MM.1S (cell line): ENCODE measurements at regions not wholly inside any gene's neighbourhood (a gene's known extent, or its start where the extent isn't known, plus 50 kb on each side); places are given as distances from the start of the nearest gene placed in this dataset.

Experiments
- EZH2 ChIP-seq: fragments of 300-600 bp; sonication (generic); optimal IDR thresholded peaks from 2 replicates; pipeline ENCODE3; 2017; ENCODE audit warnings: low read depth, mild to moderate bottlenecking, antibody characterized with exemption, low read length, mixed read lengths
- TF ChIP-seq, protein P1 (sequence below): fragments of 300-600 bp; sonication (generic); IDR thresholded peaks from 2 replicates; pipeline ENCODE4 v1.5.1; 2016; ENCODE audit warnings: antibody characterized with exemption, low read length, mixed read lengths

DNA sequence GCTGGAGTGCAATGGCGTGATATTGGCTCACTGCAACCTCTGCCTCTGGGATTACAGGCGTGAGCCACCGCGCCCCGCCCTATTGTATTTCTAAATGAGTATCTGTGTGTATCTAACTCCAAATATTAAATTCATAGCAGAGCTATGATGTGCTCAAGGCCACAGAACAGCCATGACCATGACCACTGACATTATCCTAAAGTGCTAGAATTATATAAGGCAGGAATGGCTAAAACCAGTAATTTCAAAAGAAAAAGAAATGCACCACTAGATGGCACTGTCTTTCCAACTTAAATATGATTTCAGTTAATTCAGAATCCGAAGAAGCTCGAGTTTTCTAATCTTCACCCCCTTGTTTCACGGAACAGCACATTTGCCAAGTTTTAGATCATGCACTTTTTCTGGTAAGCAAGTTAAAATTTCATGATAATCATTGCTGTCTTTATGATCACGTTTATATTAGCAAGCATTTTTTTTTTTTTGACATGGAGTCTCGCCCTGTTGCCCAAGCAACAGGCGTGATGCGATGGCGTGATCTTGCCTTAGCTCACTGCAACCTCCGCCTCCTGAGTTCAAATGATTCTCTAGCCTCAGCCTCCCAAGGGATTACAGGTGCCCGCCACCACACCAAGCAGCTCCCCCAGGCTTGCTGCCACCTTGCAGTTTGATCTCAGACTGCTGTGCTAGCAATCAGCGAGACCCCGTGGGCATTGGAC is 65.3 kb downstream of the OR13A1 start:
- TF ChIP-seq, protein P1, sequence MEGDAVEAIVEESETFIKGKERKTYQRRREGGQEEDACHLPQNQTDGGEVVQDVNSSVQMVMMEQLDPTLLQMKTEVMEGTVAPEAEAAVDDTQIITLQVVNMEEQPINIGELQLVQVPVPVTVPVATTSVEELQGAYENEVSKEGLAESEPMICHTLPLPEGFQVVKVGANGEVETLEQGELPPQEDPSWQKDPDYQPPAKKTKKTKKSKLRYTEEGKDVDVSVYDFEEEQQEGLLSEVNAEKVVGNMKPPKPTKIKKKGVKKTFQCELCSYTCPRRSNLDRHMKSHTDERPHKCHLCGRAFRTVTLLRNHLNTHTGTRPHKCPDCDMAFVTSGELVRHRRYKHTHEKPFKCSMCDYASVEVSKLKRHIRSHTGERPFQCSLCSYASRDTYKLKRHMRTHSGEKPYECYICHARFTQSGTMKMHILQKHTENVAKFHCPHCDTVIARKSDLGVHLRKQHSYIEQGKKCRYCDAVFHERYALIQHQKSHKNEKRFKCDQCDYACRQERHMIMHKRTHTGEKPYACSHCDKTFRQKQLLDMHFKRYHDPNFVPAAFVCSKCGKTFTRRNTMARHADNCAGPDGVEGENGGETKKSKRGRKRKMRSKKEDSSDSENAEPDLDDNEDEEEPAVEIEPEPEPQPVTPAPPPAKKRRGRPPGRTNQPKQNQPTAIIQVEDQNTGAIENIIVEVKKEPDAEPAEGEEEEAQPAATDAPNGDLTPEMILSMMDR = peak; percentile 55
- no peak for TF ChIP-seq EZH2
